Nephron (organoid): ENCODE measurements at regions not wholly inside any gene's neighbourhood (a gene's known extent, or its start where the extent isn't known, plus 50 kb on each side); places are given as distances from the start of the nearest gene placed in this dataset.

Source experiments
- H3K27ac Mint-ChIP-seq, 3 experiments: 2 replicates each; pipeline ENCODE4 v1.8.0; 2020; ENCODE audit warnings: mixed read lengths in 3 of 3, mild to moderate bottlenecking in 2 of 3, moderate library complexity in 1 of 3
- H3K27me3 Mint-ChIP-seq: 2 replicates; pipeline ENCODE4 v1.8.0; 2021; ENCODE audit warnings: low read depth, mild to moderate bottlenecking, moderate library complexity, mixed read lengths
- H3K36me3 Mint-ChIP-seq: 2 replicates; pipeline ENCODE4 v1.8.0; 2020; ENCODE audit warnings: low read depth, mixed read lengths
- H3K4me1 Mint-ChIP-seq: 2 replicates; pipeline ENCODE4 v1.8.0; 2020; ENCODE audit warnings: mixed read lengths
- H3K4me3 Mint-ChIP-seq, 3 experiments: 2 replicates each; pipeline ENCODE4 v1.8.0; 2020; ENCODE audit warnings: mild to moderate bottlenecking in 3 of 3, mixed read lengths in 3 of 3, moderate library complexity in 2 of 3
- H3K9me3 Mint-ChIP-seq: 2 replicates; pipeline ENCODE4 v1.8.0; 2020; ENCODE audit warnings: mixed read lengths
- TF ChIP-seq, protein P1 (sequence below), 3 experiments: fragments of 200-600 bp; sonication (generic); IDR thresholded peaks; one replicate each; pipeline ENCODE4 v1.5.0; 2021; ENCODE audit warnings: antibody characterized with exemption in 3 of 3; ENCODE audit not compliant: unreplicated experiment in 3 of 3

DNA sequence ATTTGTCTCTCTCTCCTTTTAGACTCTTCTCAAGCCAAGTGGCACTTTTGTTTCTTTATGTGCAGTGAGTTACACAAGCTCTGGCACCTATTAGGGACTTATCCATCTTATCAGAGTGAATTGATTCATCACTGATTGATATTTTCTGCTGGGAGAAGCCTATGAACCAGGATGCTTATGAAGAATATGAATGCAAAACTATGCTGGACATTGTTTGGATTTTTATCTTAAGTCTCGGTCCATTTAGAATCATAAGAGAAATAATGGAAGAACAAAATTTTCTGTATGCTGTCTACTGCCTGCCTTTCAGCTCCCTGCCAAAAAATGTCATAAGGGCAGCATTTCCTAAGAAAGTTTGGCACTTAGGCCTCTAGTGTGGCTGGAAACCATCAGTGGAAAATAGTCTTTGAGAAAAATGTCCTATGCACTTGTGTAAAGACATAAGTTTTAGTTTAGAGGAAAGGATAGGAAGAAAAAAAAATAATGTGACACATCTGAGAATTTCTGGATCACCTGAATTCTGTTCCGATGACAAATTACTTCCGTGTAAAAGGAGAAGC, 365.7 kb upstream of the MAD2L1 start:
- no peak overlapping the region for H3K4me3 Mint-ChIP-seq
- H3K4me1 Mint-ChIP-seq = peaks cover 5% of the 10 kb centered on the region
- no peaks in the 10 kb centered on the region for H3K27me3 Mint-ChIP-seq
- no peaks in the 10 kb centered on the region for H3K9me3 Mint-ChIP-seq
- TF ChIP-seq, protein P1, sequence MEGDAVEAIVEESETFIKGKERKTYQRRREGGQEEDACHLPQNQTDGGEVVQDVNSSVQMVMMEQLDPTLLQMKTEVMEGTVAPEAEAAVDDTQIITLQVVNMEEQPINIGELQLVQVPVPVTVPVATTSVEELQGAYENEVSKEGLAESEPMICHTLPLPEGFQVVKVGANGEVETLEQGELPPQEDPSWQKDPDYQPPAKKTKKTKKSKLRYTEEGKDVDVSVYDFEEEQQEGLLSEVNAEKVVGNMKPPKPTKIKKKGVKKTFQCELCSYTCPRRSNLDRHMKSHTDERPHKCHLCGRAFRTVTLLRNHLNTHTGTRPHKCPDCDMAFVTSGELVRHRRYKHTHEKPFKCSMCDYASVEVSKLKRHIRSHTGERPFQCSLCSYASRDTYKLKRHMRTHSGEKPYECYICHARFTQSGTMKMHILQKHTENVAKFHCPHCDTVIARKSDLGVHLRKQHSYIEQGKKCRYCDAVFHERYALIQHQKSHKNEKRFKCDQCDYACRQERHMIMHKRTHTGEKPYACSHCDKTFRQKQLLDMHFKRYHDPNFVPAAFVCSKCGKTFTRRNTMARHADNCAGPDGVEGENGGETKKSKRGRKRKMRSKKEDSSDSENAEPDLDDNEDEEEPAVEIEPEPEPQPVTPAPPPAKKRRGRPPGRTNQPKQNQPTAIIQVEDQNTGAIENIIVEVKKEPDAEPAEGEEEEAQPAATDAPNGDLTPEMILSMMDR (IDR thresholded peaks at IDR 0.05; ENCODE audit: unreplicated experiment in 3 of 3) = no peak
- H3K36me3 Mint-ChIP-seq = no peaks in the 10 kb centered on the region
- no peak overlapping the region for H3K27ac Mint-ChIP-seq

DNA sequence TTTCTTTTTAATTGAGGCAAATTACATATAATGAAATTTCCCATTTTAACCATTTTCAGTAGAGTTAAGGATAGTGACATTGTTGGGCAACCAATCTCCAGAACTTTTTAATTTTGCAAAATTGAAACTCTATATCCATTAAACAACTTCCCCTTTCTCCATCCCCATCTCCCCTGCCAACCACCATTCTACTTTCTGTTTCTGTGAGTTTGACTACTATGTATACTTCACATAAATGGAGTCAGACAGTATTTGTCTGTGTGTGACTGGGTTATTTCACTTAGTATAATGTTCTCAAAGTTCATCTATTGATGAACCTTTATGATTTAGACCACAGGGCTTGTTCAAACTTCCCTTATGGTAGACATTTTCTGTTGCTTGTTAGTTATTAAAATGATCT, 364.5 kb upstream of the MAD2L1 start:
- no peaks in the 10 kb centered on the region for H3K36me3 Mint-ChIP-seq
- no peak overlapping the region for H3K27ac Mint-ChIP-seq
- peaks cover 5% of the 10 kb centered on the region for H3K4me1 Mint-ChIP-seq
- no peaks in the 10 kb centered on the region for H3K27me3 Mint-ChIP-seq
- TF ChIP-seq, protein P1 (IDR thresholded peaks at IDR 0.05; ENCODE audit: unreplicated experiment in 3 of 3) = no peak
- H3K4me3 Mint-ChIP-seq = no peak overlapping the region
- no peaks in the 10 kb centered on the region for H3K9me3 Mint-ChIP-seq

DNA sequence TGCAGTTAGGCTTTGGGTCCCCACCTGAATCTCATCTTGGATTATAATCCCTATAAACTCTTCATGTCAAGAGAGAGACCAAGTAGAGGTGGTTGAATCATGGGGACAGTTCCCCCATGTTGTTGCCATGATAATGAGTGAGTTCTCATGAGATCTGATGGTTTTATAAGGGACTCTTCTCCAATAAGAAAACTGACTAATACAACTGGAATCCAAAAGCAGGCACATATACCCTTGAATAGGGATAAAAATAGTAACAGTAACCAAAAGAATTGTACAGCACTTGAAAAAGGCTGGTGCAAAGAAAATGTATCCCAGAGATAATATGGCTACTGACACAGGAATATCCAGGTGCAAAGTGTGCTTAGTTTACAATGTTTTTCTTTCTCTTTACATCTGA, 351.5 kb upstream of the MAD2L1 start:
- Mint-ChIP-seq H3K9me3 (peaks cover 7% of the 10 kb centered on the region), H3K4me1 (no peaks in the 10 kb centered on the region), H3K27ac (no peak overlapping the region), H3K27me3 (no peaks in the 10 kb centered on the region), H3K36me3 (no peaks in the 10 kb centered on the region), H3K4me3 (no peak overlapping the region)
- TF ChIP-seq, protein P1 (IDR thresholded peaks at IDR 0.05; ENCODE audit: unreplicated experiment in 3 of 3) = no peak

DNA sequence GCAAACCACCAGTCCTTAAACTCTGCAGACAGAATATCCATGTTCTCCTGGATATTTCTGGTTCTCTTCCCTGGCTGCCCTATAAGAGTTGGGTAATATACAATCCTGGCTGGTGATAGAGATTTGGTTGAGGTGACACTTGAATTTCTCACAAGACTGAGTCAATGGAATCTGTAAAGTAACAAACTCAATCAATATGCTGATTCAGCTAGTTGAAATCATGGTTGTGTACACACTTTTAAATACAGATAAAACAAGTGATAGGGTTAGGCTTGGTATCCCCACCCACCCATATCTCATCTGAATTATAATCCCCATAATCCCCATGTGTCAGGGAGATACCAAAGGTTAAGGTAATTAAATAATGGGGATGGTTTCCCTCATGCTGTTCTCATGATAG, 349.2 kb upstream of the MAD2L1 start:
- no peak overlapping the region for H3K27ac Mint-ChIP-seq
- TF ChIP-seq, protein P1 (IDR thresholded peaks at IDR 0.05; ENCODE audit: unreplicated experiment in 3 of 3) = no peak
- no peak overlapping the region for H3K4me3 Mint-ChIP-seq
- no peaks in the 10 kb centered on the region for H3K4me1 Mint-ChIP-seq
- H3K36me3 Mint-ChIP-seq = no peaks in the 10 kb centered on the region
- no peaks in the 10 kb centered on the region for H3K27me3 Mint-ChIP-seq
- H3K9me3 Mint-ChIP-seq = peaks cover 17% of the 10 kb centered on the region

DNA sequence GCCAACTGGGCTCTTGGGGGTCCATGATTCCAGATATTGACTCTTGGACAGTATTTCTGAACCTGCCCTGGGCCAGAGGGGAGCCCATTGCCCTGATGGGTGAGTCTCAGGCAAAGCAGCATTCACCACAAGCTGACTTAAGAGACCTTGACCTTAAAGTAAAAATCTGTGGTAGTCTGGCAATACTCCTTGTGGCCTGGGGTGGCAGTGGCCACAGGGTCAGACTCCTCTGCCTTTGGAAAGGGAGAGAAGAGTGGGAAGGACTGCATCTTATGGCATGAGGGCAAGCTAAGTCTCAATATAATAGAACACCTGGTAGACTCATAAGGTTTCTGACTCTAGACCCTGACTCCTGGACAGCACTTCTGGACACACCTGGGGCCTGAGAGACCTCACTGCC, 340.3 kb upstream of the MAD2L1 start:
- no peaks in the 10 kb centered on the region for H3K4me1 Mint-ChIP-seq
- H3K27me3 Mint-ChIP-seq = no peaks in the 10 kb centered on the region
- H3K27ac Mint-ChIP-seq = no peak overlapping the region
- TF ChIP-seq, protein P1 (IDR thresholded peaks at IDR 0.05; ENCODE audit: unreplicated experiment in 3 of 3) = no peak
- no peaks in the 10 kb centered on the region for H3K36me3 Mint-ChIP-seq
- H3K4me3 Mint-ChIP-seq = no peak overlapping the region
- H3K9me3 Mint-ChIP-seq = peaks cover 26% of the 10 kb centered on the region

DNA sequence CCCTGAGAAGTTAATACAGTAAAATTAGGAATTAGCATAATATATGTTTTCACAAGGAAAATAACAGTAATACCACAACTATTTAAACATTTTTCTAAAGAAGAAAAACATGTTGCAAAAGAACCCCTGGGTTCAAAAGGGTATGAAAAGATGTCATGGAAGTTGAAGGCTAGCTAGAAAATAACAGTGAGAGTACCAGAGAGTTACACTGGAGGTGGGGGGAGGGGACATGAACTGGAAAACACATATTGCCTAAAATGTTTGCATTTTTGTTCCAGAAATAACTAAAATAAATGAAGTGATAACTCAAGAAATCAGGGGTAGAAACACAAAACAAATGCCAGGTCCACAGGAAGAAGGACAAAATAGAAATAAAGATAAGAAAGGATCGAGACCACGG, 336.6 kb upstream of the MAD2L1 start:
- Mint-ChIP-seq H3K27ac (no peak overlapping the region), H3K4me3 (no peak overlapping the region), H3K27me3 (no peaks in the 10 kb centered on the region), H3K36me3 (no peaks in the 10 kb centered on the region), H3K9me3 (peaks cover 6% of the 10 kb centered on the region), H3K4me1 (no peaks in the 10 kb centered on the region)
- TF ChIP-seq, protein P1 (IDR thresholded peaks at IDR 0.05; ENCODE audit: unreplicated experiment in 3 of 3) = no peak
